Spleen (tissue), 11 donors: ENCODE measurements at regions not wholly inside any gene's neighbourhood (a gene's known extent, or its start where the extent isn't known, plus 50 kb on each side); places are given as distances from the start of the nearest gene placed in this dataset.
"Not testable (repeated sequence)": the region's sequence is repeated elsewhere in the genome, so short reads cannot be mapped to it uniquely, and the experiment has no call there.

Experiments
- DNase-seq: peaks from one replicate; pipeline ENCODE4 v3.0.0-alpha.2; 2020
- H3K27ac ChIP-seq, 8 donors: fragments of 200-600 bp; sonication (generic) in 7 of 8; 1 replicate in 4 of 8; 2 replicates in 4 of 8; pipeline versions ENCODE4 v1.5.0 to v1.8.0; 2016 to 2021; ENCODE audit warnings: inconsistent platforms in 4 of 8, mild to moderate bottlenecking in 4 of 8, moderate library complexity in 1 of 8
- H3K27me3 ChIP-seq, 7 donors: fragments of 200-600 bp; sonication (generic) in 6 of 7; replicated peaks in 1 of 7; 1 replicate in 4 of 7; 2 replicates in 3 of 7; pipeline versions ENCODE4 v1.5.0 to v1.8.0; 2016 to 2021; ENCODE audit warnings: inconsistent platforms in 3 of 7, mild to moderate bottlenecking in 1 of 7
- H3K36me3 ChIP-seq, 6 donors: fragments of 200-600 bp; sonication (generic) in 5 of 6; 1 replicate in 4 of 6; 2 replicates in 2 of 6; pipeline versions ENCODE4 v1.5.0 to v1.8.0; 2016 to 2021; ENCODE audit warnings: inconsistent platforms in 2 of 6
- H3K4me1 ChIP-seq, 6 donors: fragments of 200-600 bp; sonication (generic) in 5 of 6; 1 replicate in 3 of 6; 2 replicates in 3 of 6; pipeline versions ENCODE4 v1.5.0 to v1.8.0; 2016 to 2021; ENCODE audit warnings: inconsistent platforms in 3 of 6
- H3K4me3 ChIP-seq, 8 donors: fragments of 200-600 bp; sonication (generic) in 7 of 8; 1 replicate in 4 of 8; 2 replicates in 4 of 8; pipeline versions ENCODE4 v1.5.0 to v1.8.0; 2016 to 2021; ENCODE audit warnings: inconsistent platforms in 4 of 8, mild to moderate bottlenecking in 4 of 8, moderate library complexity in 2 of 8
- H3K9me3 ChIP-seq, 8 donors: fragments of 200-600 bp; sonication (generic) in 7 of 8; 1 replicate in 4 of 8; 2 replicates in 4 of 8; pipeline versions ENCODE4 v1.5.0 to v1.8.0; 2016 to 2021; ENCODE audit warnings: inconsistent platforms in 4 of 8
- POLR2A ChIP-seq, 3 donors: fragments of 450-650 bp; IDR thresholded peaks; one replicate each; pipeline ENCODE4 v1.5.1; 2017; ENCODE audit warnings: antibody characterized with exemption in 3 of 3, mild to moderate bottlenecking in 1 of 3
- POLR2AphosphoS5 ChIP-seq, 3 donors: sonication (generic); formaldehyde crosslinking; IDR thresholded peaks; one replicate each; pipeline ENCODE4 v1.5.1; 2017; ENCODE audit warnings: antibody characterized with exemption in 3 of 3
- WGBS, 5 donors: extraction: QIAGEN DNeasy Blood & Tissue Kit in 3 of 5; methylation state at CpG; one replicate each; pipeline versions ENCODE4 v1.1.5 to v1.1.7; 2013 to 2018; 5-methylcytosine and 5-hydroxymethylcytosine counted together
- intact Hi-C: fragments of 100-400 bp; cut with DNase I; formaldehyde crosslinking; loops from one replicate; pipeline ENCODE4 v1.15.0; 2023; ENCODE audit warnings: low total_unique reads
- TF ChIP-seq, protein P1 (sequence below), 11 experiments: fragments of 200-600 bp in 7 of 11; fragments of 450-650 bp in 4 of 11; sonication (generic) in 4 of 11; IDR thresholded peaks in 8 of 11; conservative IDR thresholded peaks in 3 of 11; 1 replicate in 7 of 11; 2 replicates in 4 of 11; pipeline versions ENCODE4 v1.4.0 to v1.8.0; 2016 to 2021; ENCODE audit warnings: antibody characterized with exemption in 11 of 11, inconsistent platforms in 4 of 11, mild to moderate bottlenecking in 1 of 11
- donor health status: healthy with polysubstance abuse.
- donor health status: DM: no; HTN: no; CAD: no; lungs with moderate emphysema.
- donor health status: DM: no; HTN: no; CAD: no.
- donor health status: Bipolar disorder and iron deficiency.
- donor health status: healthy.
- donor health status: DM: no; HTN: no; CAD: no.
- donor health status: DM: yes; HTN: yes; CAD: no.

GRCh38 chr4:160100316-160100715, 997.4 kb downstream of the RAPGEF2 start:
- TF ChIP-seq POLR2A (IDR thresholded peaks at IDR 0.05) = no peak
- no peak for TF ChIP-seq POLR2AphosphoS5 (IDR thresholded peaks at IDR 0.05)
- TF ChIP-seq, protein P1, sequence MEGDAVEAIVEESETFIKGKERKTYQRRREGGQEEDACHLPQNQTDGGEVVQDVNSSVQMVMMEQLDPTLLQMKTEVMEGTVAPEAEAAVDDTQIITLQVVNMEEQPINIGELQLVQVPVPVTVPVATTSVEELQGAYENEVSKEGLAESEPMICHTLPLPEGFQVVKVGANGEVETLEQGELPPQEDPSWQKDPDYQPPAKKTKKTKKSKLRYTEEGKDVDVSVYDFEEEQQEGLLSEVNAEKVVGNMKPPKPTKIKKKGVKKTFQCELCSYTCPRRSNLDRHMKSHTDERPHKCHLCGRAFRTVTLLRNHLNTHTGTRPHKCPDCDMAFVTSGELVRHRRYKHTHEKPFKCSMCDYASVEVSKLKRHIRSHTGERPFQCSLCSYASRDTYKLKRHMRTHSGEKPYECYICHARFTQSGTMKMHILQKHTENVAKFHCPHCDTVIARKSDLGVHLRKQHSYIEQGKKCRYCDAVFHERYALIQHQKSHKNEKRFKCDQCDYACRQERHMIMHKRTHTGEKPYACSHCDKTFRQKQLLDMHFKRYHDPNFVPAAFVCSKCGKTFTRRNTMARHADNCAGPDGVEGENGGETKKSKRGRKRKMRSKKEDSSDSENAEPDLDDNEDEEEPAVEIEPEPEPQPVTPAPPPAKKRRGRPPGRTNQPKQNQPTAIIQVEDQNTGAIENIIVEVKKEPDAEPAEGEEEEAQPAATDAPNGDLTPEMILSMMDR (IDR thresholded peaks at IDR 0.05 in 8 of 11, conservative IDR thresholded peaks at IDR 0.05 in 3 of 11) = no peak
- intact Hi-C loops = no loop called here
- Histone ChIP-seq H3K27ac (no peak overlapping the region), H3K27me3 (no peaks in the 10 kb centered on the region), H3K9me3 (peaks cover 0 to 7% (median 0%) of the 10 kb centered on the region in 8 donors), H3K36me3 (no peaks in the 10 kb centered on the region), H3K4me1 (no peaks in the 10 kb centered on the region), H3K4me3 (no peak overlapping the region)
- no peak for DNase-seq
- WGBS, 5 donors = 87 to 95% (median 92%) methylated on average over 1 of the region's 1 CpG

GRCh38 chr4:160110891-160111290, 1008.0 kb downstream of the RAPGEF2 start:
- TF ChIP-seq POLR2A (IDR thresholded peaks at IDR 0.05) = no peak
- no peak for TF ChIP-seq POLR2AphosphoS5 (IDR thresholded peaks at IDR 0.05)
- TF ChIP-seq, protein P1 (IDR thresholded peaks at IDR 0.05 in 8 of 11, conservative IDR thresholded peaks at IDR 0.05 in 3 of 11) = no peak
- no peak overlapping the region for H3K4me3 ChIP-seq
- no peaks in the 10 kb centered on the region for H3K27me3 ChIP-seq
- intact Hi-C loops = no loop called here
- H3K9me3 ChIP-seq = peaks cover 0 to 79% (median 65%) of the 10 kb centered on the region in 8 donors
- H3K36me3 ChIP-seq = no peaks in the 10 kb centered on the region
- no peaks in the 10 kb centered on the region for H3K4me1 ChIP-seq
- no peak for DNase-seq
- 79 to 93% (median 89%) methylated on average over 3 of the region's 3 CpGs for WGBS, 5 donors
- no peak overlapping the region for H3K27ac ChIP-seq

DNA sequence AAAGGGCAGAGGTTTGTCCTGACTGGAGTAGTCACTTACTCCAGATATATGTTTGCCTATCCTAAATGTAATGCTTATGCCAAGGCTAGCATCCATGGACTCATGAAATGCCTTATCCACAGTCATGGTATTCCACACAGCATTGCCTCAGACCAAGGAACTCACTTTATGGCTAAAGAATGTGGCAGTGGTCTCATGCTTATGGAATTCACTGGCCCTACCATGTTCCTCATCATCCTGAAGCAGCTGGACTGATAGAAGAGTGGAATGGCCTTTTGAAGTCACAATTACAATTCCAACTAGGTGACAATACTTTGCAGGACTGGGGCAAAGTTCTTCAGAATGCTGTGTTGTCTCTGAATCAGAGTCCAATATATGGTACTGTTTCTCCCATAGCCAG, 1014.8 kb downstream of the RAPGEF2 start:
- no peak overlapping the region for H3K4me3 ChIP-seq
- DNase-seq = no peak
- intact Hi-C loops = no loop called here
- H3K36me3 ChIP-seq = no peaks in the 10 kb centered on the region
- H3K9me3 ChIP-seq = peaks cover 0 to 74% (median 51%) of the 10 kb centered on the region in 8 donors
- no peak overlapping the region for H3K27ac ChIP-seq
- H3K27me3 ChIP-seq = no peaks in the 10 kb centered on the region
- H3K4me1 ChIP-seq = no peaks in the 10 kb centered on the region
- no peak for TF ChIP-seq POLR2AphosphoS5 (IDR thresholded peaks at IDR 0.05)
- TF ChIP-seq, protein P1 (IDR thresholded peaks at IDR 0.05 in 8 of 11, conservative IDR thresholded peaks at IDR 0.05 in 3 of 11) = no peak
- no peak for TF ChIP-seq POLR2A (IDR thresholded peaks at IDR 0.05)

GRCh38 chr4:160125576-160126287, 1022.9 kb downstream of the RAPGEF2 start:
- H3K36me3 ChIP-seq, H3K27me3 ChIP-seq, intact Hi-C loops, H3K4me3 ChIP-seq, DNase-seq, H3K4me1 ChIP-seq, H3K27ac ChIP-seq: not testable (repeated sequence)
- peaks cover 0 to 17% (median 7%) of the 10 kb centered on the region in 8 donors for H3K9me3 ChIP-seq
- WGBS, 5 donors = 83 to 90% (median 87%) methylated on average over 22 to 24 of the region's 24 CpGs
